PC-3 (cell line): ENCODE measurements at regions not wholly inside any gene's neighbourhood (a gene's known extent, or its start where the extent isn't known, plus 50 kb on each side); places are given as distances from the start of the nearest gene placed in this dataset.

ENCODE experiments used
- EZH2 ChIP-seq: fragments of 300-600 bp; sonication (generic); IDR thresholded peaks from one replicate; pipeline ENCODE4 v1.6.1; 2017; ENCODE audit warnings: antibody characterized with exemption, mild to moderate bottlenecking, low read length; ENCODE audit not compliant: unreplicated experiment
- EZH2phosphoT487 ChIP-seq: fragments of 300-600 bp; sonication (generic); IDR thresholded peaks from 2 replicates; pipeline ENCODE4 v1.6.1; 2018; ENCODE audit warnings: mild to moderate bottlenecking, antibody characterized with exemption, low read length, borderline replicate concordance
- TF ChIP-seq, protein P1 (sequence below): fragments of 300-600 bp; sonication (generic); conservative IDR thresholded peaks from 2 replicates; pipeline ENCODE4 v1.5.1; 2017; ENCODE audit warnings: antibody characterized with exemption, low read depth, mild to moderate bottlenecking, low read length

DNA sequence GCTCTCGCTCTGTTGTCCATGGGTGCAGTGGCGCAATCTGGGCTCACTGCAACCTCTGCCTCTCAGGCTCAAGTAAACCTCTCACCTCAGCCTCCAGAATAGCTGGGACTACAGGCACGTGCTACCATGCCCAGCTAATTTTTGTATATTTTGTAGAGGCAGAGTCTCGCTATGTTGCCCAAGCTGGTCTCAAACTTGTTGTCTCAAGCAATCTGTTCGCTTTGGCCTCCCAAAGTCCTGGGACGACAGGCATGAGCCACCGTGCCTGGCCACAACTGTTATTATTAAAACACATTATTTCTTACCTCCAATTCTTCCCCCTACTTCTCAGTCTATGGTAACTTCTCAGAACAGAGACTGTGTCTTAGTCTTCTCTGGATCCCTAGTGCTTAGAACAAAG, 143.3 kb downstream of the DICER1 start:
- TF ChIP-seq, protein P1, sequence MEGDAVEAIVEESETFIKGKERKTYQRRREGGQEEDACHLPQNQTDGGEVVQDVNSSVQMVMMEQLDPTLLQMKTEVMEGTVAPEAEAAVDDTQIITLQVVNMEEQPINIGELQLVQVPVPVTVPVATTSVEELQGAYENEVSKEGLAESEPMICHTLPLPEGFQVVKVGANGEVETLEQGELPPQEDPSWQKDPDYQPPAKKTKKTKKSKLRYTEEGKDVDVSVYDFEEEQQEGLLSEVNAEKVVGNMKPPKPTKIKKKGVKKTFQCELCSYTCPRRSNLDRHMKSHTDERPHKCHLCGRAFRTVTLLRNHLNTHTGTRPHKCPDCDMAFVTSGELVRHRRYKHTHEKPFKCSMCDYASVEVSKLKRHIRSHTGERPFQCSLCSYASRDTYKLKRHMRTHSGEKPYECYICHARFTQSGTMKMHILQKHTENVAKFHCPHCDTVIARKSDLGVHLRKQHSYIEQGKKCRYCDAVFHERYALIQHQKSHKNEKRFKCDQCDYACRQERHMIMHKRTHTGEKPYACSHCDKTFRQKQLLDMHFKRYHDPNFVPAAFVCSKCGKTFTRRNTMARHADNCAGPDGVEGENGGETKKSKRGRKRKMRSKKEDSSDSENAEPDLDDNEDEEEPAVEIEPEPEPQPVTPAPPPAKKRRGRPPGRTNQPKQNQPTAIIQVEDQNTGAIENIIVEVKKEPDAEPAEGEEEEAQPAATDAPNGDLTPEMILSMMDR = no peak
- TF ChIP-seq EZH2 (no peak), EZH2phosphoT487 (no peak)
